ENCODE measurements at regions not wholly inside any gene's neighbourhood (a gene's known extent, or its start where the extent isn't known, plus 50 kb on each side); places are given as distances from the start of the nearest gene placed in this dataset.

DNA sequence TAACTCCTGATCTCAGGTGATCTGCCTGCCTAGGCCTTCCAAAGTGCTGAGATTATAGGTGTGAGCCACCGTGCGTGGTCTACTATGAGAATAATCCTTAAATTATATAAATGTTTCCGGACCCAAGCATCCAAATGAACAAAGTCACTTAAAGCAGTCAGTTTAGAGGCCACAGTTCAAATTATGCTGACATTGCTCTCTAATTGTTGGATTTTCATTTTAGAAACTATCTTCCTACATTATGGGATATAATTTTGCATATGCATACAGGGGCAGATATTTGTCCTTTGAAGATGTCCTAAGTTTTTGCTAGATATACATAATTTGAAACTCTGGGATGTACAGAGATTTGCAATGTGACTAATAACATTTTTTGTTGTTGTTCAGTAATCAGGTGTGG, 390.1 kb downstream of the RND3 start:
- 92 to 100% methylated on average over 1 to 3 of the region's 3 CpGs for WGBS, 2 donors (ENCODE audit: low coverage in 1 of 2)
- intact Hi-C loops (cut with DNase I; ENCODE audit: low total_unique reads), result no loop called here
- H3K36me3 ChIP-seq, result no peaks in the 10 kb centered on the region

GRCh38 chr2:150095361-150096095, 391.9 kb downstream of the RND3 start:
- Histone ChIP-seq H3K36me3 (no peaks in the 10 kb centered on the region), H3K27ac (no peak overlapping the region), H3K27me3 (no peaks in the 10 kb centered on the region), H3K4me3 (no peak overlapping the region), H3K4me1 (peaks cover 0 to 3% (median 0%) of the 10 kb centered on the region in 4 donors), H3K9me3 (no peaks in the 10 kb centered on the region)
- 61 to 67% methylated on average over 3 of the region's 3 CpGs for WGBS, 2 donors (ENCODE audit: low coverage in 1 of 2)
- TF ChIP-seq EP300 (IDR thresholded peaks at IDR 0.05; ENCODE audit: low read depth) (no peak), POLR2AphosphoS5 (IDR thresholded peaks at IDR 0.05) (no peak), POLR2A (IDR thresholded peaks at IDR 0.05) (no peak), CTCF (IDR thresholded peaks at IDR 0.05) (no peak)
- intact Hi-C loops (cut with DNase I; ENCODE audit: low total_unique reads), result no loop called here
- in situ Hi-C loops (cut with MboI; ENCODE audit: low pct_ligation_motif_present in 1 of 4, low pct_unique_long_range_greater_than_20kb in 1 of 4, low sequenced_read_pairs in 3 of 4), result no loop called here
- no peak for DNase-seq

More for the DNA sequence above, 390.1 kb downstream of the RND3 start:
- Histone ChIP-seq H3K27ac (no peak overlapping the region), H3K27me3 (no peaks in the 10 kb centered on the region), H3K9me3 (no peaks in the 10 kb centered on the region), H3K4me1 (peaks cover 0 to 3% (median 0%) of the 10 kb centered on the region in 4 donors), H3K4me3 (no peak overlapping the region)
- in situ Hi-C loops (cut with MboI; ENCODE audit: low pct_ligation_motif_present in 1 of 4, low pct_unique_long_range_greater_than_20kb in 1 of 4, low sequenced_read_pairs in 3 of 4), result no loop called here
- DNase-seq, result no peak
- TF ChIP-seq POLR2AphosphoS5 (IDR thresholded peaks at IDR 0.05) (no peak), CTCF (IDR thresholded peaks at IDR 0.05) (no peak), POLR2A (IDR thresholded peaks at IDR 0.05) (no peak), EP300 (IDR thresholded peaks at IDR 0.05; ENCODE audit: low read depth) (no peak)

GRCh38 chr2:150091846-150092245, 395.6 kb downstream of the RND3 start:
- Histone ChIP-seq H3K27me3 (no peaks in the 10 kb centered on the region), H3K4me1 (no peaks in the 10 kb centered on the region), H3K36me3 (no peaks in the 10 kb centered on the region), H3K27ac (no peak overlapping the region), H3K4me3 (no peak overlapping the region), H3K9me3 (no peaks in the 10 kb centered on the region)
- in situ Hi-C loops (cut with MboI; ENCODE audit: low pct_ligation_motif_present in 1 of 4, low pct_unique_long_range_greater_than_20kb in 1 of 4, low sequenced_read_pairs in 3 of 4), result no loop called here
- WGBS, 2 donors (ENCODE audit: low coverage in 1 of 2), result 80 to 90% methylated on average over 1 to 4 of the region's 4 CpGs
- intact Hi-C loops (cut with DNase I; ENCODE audit: low total_unique reads), result no loop called here
- no peak for TF ChIP-seq POLR2A (IDR thresholded peaks at IDR 0.05)
- no peak for TF ChIP-seq POLR2AphosphoS5 (IDR thresholded peaks at IDR 0.05)
- no peak for TF ChIP-seq EP300 (IDR thresholded peaks at IDR 0.05; ENCODE audit: low read depth)
- no peak for TF ChIP-seq CTCF (IDR thresholded peaks at IDR 0.05)
- no peak for DNase-seq

DNA sequence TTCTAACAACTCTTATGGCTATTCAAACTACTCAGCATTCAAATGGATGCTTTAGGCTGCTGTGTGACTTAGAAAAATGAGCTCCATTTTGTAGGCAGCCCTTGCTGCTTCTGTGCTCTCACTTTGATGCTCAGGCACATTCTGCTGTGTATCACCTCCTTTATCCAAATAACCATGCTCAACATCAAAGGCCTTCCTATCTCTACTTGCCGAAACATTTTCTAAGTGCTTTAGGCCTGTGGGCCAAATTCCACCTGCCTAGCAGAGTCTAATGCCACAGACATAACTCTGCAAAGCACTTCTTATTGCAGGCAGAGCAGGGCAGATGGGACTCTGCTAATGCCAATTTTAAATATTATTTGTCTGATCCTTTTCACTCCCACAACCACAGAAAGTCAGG, 397.4 kb downstream of the RND3 start:
- 79% methylated on average over 1 of the region's 1 CpG; no CpG with 5 or more reads in 1 of the 2 donors for WGBS, 2 donors (ENCODE audit: low coverage in 1 of 2)

More for the DNA sequence above, 397.4 kb downstream of the RND3 start:
- H3K4me3 ChIP-seq, result no peak overlapping the region
- no peak overlapping the region for H3K27ac ChIP-seq
- no peaks in the 10 kb centered on the region for H3K27me3 ChIP-seq
- no peaks in the 10 kb centered on the region for H3K4me1 ChIP-seq
- TF ChIP-seq POLR2A (IDR thresholded peaks at IDR 0.05), result no peak
- no peak for TF ChIP-seq EP300 (IDR thresholded peaks at IDR 0.05; ENCODE audit: low read depth)
- no peak for TF ChIP-seq CTCF (IDR thresholded peaks at IDR 0.05)
- no peak for TF ChIP-seq POLR2AphosphoS5 (IDR thresholded peaks at IDR 0.05)
- no peak for DNase-seq
- peaks cover 0 to 4% of the 10 kb centered on the region in 2 donors for H3K9me3 ChIP-seq
- intact Hi-C loops (cut with DNase I; ENCODE audit: low total_unique reads), result no loop called here
- H3K36me3 ChIP-seq, result no peaks in the 10 kb centered on the region
- in situ Hi-C loops (cut with MboI; ENCODE audit: low pct_ligation_motif_present in 1 of 4, low pct_unique_long_range_greater_than_20kb in 1 of 4, low sequenced_read_pairs in 3 of 4), result no loop called here
